AG08396 (cell line): ENCODE measurements at regions not wholly inside any gene's neighbourhood (a gene's known extent, or its start where the extent isn't known, plus 50 kb on each side); places are given as distances from the start of the nearest gene placed in this dataset.
"Not testable (repeated sequence)": the region's sequence is repeated elsewhere in the genome, so short reads cannot be mapped to it uniquely, and the experiment has no call there.

Source experiments
- DNase-seq: peaks from one replicate; pipeline ENCODE4 v3.0.0; 2012; ENCODE audit warnings: low spot score, mixed read lengths

DNA sequence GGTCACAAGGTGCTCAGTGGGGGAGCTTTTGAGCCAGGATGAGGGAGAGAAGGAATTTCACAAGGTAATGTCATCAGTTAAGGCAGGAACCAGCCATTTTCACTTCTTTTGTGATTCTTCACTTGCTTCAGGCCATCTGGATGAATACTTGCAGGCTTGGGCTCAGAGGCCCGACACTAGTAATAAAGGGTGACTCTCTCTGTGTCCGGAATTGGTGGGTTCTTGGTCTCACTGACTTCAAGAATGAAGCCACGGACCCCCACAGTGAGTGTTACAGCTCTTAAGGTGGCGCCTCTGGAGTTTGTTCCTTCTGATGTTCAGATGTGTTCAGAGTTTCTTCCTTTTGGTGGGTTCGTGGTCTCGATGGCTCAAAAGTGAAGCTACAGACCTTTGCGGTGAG is 131.8 kb upstream of the RXFP2 start:
- not testable (repeated sequence) for DNase-seq

DNA sequence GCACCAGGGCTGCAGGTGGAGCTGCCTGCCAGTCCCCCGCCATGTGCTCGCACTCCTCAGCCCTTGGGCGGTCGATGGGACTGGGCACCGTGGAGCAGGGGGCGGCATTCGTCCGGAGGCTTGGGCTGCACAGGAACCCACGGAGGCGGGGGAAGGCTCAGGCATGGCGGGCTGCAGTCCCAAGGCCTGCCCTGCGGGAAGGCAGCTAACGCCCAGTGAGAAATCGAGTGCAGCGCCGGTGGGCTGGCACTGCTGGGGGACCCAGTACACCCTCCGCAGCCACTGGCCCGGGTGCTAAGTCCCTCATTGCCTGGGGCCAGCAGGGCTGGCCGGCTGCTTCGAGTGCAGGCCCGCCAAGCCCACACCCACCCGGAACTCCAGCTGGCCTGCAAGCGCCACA is 130.5 kb upstream of the RXFP2 start:
- DNase-seq, result not testable (repeated sequence)

DNA sequence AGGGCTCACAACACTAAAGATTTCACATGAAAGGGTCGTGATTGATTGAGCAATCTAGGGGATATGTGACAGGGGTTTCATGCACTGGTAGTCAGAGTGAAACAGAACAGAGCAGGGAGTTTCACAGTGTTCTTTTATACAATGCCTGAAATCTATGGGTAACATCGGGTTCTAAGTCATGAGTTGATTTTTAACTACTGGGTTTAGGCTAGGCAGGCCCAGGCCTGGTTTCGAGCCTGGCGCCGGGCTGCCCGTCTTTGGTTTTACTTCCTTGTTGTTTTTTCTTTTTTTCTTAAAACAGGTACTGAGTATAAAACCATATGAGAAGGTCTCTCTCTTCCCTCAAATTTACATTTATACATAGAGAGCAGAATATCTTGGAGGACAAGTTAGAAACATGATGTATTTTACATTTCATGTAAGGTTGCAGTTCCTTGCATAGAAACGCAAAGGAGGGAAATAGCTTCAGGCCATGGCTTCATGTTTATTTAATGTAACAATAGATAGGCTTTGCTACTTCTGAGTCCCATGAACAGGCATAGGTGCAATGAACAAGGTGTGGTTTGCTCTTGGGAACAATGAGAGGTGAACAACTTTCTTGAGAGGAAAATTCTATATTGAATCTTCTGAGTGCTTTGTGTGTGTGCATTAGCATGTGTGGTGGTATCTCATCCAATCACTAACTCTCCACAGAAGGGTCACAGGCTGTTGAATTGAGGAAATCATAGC is 128.9 kb upstream of the RXFP2 start:
- no peak for DNase-seq

DNA sequence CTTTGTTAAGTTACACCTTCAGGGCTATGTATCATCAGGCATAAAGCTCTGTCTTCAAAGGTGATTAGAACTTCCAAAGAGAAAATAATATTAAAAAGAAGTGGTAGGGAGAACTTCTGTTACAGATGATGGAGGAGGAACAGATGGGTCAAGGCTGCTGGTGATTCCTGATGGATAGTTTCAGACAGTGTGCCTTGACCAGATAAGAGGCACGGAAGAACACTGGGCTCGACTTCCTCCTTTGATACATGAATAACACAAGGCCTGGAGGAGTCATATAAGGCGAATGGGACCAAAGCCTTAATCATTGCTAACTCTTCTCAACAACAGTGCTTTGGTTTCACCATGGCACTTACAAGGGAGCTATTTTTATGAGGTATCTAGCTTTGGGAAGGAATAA is 128.1 kb upstream of the RXFP2 start:
- no peak for DNase-seq

DNA sequence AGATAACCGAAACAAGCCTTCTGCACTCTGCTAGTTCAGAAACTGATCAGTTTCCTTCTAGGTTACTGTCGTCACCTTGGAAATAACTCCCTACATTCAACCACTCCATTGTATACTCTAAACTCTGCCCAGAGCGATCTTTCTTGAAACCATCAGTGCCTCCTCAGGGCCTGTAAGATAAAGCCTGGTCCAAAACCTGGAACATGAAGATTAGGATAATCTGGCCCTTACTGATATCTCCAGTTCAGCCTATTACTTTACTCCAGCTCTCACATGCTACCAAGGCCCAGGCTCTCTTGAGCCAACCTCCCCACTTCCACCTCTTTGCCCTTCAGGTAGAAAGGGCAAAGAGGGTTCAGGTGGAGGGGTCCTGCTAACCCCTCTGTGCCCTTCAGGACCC is 125.3 kb upstream of the RXFP2 start:
- no peak for DNase-seq

DNA sequence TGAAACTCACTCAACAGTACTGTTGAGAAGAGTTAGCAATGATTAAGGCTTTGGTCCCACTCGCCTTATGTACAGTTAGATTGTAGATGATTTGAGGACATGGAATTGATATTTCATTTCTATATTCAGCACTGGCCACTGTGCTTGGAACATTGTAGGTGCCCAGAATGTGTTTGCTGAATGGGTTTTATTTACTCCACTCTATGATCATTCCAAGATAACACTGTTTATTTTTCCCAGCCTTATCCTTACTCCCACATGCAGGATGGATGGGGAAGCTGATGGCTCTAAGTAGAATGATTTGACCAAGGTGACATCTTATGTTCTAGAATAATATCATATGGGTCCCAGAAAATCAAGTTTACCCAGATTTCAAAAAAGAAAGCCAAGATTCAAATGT is 124.6 kb upstream of the RXFP2 start:
- no peak for DNase-seq

DNA sequence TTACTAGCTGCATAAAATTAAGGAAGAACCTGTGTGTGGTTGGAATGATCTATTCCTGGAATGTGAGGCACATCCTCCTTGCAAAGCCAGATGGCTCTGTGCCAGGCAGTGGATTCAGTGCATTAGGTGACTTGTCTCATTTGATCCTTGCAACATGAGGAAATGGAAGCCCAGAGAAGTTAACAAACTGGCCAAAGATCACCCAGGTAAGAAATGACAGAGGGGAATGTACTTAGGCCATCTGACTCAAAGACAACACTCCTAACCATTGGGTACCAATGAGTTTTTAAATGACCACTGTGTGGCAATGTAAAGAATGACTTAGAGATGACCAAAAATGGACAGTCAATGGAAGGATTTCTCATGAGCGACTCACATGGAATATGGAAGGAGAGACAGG is 114.2 kb upstream of the RXFP2 start:
- DNase-seq, result no peak

DNA sequence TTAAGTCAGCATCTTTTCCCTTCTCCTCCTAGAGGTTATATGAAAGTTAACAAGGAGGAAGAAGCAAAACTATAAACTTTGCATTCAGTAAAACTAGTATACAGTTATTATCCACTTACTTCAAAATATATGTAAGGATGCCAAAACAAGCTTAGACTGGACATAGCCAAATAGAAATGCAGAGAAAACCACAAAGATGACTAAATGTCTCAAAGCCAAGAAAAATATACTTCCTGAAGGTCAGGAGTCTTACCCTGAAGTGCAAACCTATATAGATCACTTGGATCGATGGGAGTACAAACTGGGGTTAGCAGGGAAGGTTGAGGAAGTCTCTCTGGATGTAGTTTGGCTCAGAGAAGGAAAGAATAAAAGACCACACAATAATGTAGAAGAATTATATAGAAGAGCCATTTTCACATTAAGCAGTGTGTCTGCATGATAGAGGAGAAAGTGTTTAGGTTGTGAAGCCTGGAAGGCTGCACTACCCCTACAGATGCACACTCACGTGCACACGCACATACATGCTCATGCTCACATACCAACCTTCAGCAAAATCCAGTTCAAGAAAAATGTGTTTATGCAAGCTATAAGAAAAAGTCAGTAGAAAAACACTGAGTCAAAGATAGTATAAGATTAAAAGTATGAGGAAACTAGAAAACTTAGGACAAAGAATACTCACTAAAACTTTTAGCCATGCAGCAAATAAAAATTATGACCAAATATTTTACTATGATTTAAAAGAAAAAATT is 112.1 kb upstream of the RXFP2 start:
- DNase-seq, result no peak

DNA sequence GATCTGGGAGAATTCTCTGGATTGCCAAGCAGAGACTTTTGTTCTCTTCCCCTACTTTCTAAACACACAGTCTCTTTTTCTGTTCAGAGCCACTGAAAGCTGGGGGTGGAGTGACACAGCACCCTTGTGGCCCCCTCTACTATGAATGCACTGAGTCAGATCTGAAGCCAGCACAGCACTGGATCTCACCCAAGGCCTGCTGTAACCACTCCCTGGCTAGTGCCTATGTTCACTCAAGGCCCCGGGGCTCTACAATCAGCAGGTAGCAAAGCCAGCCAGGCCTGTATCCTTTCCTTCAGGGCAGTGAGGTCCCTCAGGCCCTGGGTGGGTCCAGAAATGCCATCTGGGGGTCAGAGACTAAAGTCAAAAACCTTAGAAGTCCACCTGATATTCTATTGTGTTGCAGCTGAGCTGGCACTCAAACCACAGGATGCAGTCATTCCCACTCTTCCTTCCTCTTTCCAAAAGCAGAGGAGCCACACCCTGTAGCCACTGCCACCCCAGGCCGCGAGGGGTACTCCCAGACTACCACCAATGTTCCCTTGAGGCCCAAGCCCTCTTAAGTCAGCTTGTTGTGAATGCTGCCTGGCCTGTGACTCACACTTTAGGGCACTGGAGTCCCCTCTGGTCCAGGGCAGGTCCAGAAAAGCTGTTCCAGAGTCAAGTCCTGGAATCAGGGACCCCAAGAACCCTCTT is 110.1 kb upstream of the RXFP2 start:
- DNase-seq, result no peak

DNA sequence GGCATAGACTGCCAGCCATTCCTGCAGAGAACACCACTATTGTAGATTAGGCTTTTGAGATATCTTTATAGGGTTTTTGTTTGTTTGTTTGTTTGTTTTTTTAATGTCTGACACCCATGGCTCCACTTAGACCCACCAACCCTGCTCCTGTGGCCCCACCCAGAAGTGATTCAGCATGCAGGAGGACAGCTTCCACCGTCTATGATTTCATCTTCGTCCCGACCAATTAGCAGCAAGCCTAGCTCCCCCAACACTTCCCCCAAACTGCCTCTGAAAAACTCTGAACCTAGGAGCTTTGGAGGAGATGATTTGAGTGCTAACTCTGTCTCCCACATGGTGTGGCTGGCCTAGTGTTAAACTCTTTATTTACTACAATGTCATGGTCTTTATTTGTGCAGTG is 108.3 kb upstream of the RXFP2 start:
- no peak for DNase-seq

DNA sequence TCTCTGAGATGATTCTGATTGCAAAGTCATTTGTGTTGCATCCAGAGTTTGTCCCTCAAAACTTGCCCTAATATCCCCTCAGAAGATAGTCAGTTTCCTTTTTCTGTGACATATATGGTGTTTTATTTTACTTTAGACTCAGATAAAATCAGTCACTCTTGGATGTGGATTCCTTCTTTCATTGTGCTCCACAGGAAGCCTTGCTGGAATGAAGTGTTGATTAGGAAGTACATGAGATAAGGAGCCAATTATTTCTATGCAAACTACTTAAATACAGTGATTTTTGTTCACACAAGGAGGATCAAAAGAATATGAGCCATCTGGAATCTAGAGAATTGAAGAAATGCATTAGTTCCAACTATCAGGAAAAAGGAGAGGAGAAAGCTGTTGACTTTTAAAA is 107.6 kb upstream of the RXFP2 start:
- DNase-seq, result no peak

DNA sequence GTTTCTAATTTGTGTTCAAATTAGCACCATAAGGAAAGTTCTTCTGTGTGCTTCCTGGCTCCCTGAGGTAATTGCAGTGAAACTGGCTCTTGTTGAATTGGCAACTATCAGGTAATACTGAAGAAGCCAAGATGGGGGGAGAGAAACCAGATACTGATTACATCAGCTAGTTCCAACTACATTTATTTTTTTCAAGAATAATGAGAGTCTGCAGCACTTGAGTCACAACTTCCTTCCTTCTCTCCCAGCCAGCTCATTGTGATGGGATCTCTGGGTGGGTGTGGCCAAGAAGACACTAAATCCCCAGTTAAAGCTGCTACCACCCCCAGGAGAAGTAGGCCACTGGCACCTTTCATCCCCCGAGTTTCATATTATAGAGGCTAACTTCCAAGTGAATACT is 100.7 kb upstream of the RXFP2 start:
- DNase-seq, result peak; percentile 24

DNA sequence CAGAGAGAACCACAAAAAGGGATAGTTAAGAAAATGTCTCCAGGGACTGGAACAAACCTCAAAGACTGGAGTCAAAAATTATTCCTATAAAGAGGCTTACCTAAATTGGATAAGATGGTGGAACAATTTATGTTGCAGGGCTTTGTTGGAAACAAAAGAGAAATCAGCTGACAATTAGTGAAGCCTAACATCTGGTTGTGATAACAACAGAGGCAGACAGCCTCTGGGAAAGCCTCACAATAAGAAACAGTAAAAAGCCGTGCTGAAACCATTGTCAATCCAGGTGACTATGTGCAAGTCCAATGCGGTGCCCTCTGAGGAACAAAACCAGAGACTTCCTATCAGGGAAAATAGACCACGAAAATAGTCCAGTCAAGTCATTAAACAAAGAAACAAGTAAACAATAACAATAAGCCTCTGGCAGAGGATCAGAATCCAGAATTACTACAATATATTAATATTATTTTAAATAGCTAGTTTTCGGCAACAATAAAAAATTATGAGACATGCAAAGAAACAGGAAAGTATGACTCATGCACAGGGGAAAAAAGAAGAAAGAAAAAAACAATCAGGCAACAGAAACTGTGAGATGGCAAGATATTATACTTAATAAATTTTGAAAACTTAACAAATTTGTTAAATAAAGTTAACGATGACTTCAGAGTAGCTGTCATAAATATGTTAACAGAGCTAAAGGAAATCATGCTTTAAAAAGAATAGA is 99.7 kb upstream of the RXFP2 start:
- no peak for DNase-seq

DNA sequence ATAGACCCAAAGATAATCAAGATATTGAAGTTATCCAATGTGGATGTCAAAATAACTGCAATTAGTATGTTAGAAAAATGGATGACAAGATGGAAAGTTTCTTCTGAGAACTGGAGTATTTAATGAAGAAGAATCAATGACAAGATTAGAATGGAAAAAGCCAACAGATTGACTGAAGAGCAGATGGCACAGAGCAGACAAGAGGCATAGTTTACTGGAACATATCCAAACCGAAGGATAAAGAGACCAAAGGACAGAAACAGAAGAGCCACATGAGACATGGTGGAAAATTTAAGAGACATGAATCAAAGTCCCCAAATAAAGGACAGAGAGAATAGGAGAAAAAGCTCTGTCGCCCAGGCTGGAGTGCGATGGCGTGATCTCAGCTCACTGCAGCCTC is 89.6 kb upstream of the RXFP2 start:
- no peak for DNase-seq

DNA sequence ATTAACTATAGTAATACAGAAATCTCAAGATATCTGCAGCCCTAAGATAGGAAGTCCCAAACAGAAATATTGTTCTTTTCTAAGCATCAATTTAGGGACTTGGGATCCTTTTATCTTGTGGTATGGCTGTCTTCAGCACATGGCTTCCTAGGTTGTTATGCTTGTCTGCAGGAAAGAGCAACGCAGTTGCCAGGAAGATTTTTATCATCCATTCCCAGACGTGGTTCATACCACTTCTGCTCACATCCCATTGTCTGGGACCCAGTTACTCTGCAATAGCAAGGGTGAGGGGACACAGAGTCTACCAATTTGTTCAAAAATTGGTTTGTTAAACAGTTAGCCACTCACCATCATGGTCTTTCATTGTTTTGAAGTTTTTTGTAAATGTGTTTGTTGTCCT is 85.6 kb upstream of the RXFP2 start:
- DNase-seq, result no peak

DNA sequence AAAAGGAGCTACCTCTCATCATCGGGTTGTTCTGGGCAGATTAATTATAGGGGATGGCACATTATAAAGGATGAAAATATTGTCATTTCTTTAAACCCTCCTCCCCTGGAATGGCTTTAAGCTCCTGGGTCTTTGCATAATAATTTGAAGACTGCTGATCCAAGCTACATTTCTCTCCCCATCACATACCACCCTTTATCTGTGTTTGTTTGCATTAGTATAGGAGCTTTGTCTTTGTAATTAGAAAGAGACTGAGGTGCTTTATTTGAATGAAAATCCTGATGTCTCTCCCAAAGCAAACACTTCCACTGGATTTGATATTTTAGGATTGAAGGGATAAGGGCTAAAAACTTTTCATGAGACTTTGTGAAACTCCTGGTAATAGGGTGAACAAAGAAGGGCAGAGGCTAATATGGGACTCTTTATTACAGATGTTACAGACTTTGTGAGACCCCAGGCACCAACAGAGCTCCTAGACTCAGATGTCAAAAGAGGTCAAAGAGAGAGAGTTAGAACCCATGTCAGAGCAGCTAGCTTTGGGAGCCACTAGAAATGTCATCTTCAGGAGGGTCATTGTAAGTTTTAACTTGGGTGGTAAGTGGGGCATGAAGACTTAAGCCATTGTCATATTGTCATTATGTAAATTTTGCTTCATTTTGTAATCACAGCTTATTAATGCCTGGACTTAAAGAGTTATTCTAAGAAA is 75.3 kb upstream of the RXFP2 start:
- no peak for DNase-seq

DNA sequence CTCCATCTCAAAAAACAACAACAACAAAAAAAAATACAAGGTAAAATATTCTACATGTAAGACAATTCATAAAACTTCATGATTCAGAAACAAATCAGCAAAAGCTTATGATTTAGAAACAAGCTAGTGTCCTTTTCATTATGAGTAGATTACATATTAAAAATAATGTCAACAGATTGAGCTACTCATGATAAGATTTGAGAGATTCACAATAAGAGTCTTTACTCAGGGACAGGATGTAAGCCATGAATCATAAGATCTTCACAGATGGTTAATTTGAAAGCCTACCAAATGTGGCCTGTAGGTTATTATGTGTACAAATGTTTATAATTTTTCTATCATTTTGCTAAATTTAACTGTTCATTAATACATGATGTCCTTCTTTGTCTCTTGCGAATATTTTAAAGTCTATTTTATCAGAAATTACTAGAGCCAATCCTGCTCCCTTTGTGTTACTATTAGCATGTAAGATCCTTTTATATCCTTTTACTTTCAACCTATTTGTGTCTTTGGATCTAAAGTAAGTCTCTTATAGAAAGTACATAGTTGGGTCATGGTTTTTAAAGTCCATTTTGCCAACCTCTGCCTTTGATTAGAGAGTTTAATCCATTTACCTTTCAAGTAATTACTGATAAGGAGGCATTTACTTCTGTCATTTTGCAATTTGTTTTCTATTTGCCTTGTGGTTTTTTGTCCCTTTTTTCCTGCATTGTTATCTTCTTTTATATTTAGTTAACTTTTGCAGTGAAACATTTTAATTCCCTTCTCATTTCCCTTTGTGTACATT is 68.3 kb upstream of the RXFP2 start:
- DNase-seq, result no peak

DNA sequence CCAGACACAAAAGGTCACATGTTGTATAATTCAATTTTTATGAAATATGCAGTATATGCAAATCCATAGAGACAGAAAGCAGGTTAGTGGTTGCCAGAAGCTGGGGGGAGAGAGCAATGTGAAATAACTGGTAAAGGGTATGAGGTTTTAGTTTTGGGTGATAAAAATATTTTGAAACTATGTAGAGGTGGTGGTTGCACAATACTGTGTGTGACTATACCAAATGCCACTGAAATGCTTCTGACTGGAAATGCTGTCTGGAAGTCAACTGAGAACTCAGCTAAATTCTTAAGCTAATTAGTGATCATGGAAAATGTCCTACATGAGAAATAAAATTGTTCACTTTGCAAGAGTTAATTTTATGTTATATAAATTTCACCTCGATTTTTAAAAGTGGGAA is 65.3 kb upstream of the RXFP2 start:
- DNase-seq, result no peak

DNA sequence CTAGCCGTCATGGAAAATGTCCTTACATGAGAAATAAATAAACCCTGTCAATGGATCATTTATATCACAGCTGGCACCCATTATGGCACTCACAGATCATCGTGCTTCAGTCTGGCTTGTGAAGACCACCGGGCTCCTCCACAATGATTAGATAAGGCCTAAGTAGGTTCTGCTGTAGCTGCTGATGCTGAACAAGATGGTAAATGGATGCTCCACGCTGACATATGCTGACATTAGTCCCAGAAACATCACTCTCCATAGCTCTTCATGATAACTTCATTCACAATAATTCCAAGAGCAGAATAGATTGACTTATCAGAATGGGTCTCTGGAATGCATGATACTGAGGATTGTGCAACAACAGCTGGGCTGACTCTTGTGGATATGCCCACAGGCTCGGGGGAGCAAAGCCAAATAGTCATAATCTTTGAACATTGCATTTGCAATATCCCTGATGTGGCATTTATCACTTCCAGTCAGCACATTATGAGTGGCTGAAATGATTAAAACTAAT is 63.8 kb upstream of the RXFP2 start:
- no peak for DNase-seq

DNA sequence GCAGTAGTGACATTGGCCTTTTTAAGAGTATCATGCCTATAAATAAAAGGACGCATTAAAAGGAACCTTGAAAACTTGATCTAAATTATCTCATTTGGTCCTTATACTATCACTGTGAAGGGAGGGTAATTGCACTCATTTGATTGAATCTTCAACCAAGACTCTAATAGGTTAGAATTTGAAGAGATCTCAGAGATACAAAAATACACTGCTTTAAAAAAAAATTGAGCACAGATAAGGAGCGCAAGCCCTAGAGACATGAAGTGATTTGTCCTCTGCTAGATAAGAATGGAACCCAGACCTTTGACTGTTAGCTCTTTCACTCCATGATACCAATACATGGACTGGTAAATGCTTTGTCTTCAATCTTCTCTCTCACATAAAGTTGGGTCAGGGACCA is 58.2 kb upstream of the RXFP2 start:
- no peak for DNase-seq

DNA sequence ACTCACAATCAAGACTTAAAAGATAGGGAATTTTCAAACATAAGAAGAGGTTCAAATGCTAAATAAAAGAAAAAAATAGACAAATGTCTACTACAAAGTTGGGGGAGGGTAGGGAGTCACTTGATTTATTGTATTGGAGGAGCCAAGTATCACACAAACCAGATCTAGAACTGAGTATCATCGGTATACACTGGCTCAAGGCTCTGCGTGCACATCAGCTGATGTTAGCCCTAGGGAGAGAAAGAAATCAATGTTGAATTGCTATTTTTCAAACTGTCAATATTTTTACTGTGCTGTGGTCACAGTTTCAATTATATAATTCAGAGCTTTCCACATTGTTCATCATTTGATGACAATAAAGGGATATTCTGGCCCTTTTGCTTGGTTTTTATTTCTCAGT is 54.9 kb upstream of the RXFP2 start:
- DNase-seq, result no peak
